ENCODE measurements at regions not wholly inside any gene's neighbourhood (a gene's known extent, or its start where the extent isn't known, plus 50 kb on each side); places are given as distances from the start of the nearest gene placed in this dataset.

GRCh38 chr13:76778853-76779252 lies 107.4 kb downstream of the KCTD12 start:
- H3K4me3 ChIP-seq (ENCODE audit: low read depth, low read length): no peak overlapping the region
- H3K36me3 ChIP-seq (ENCODE audit: control insufficient read depth, insufficient read depth, low read length): no peaks in the 10 kb centered on the region
- TF ChIP-seq, protein P1, sequence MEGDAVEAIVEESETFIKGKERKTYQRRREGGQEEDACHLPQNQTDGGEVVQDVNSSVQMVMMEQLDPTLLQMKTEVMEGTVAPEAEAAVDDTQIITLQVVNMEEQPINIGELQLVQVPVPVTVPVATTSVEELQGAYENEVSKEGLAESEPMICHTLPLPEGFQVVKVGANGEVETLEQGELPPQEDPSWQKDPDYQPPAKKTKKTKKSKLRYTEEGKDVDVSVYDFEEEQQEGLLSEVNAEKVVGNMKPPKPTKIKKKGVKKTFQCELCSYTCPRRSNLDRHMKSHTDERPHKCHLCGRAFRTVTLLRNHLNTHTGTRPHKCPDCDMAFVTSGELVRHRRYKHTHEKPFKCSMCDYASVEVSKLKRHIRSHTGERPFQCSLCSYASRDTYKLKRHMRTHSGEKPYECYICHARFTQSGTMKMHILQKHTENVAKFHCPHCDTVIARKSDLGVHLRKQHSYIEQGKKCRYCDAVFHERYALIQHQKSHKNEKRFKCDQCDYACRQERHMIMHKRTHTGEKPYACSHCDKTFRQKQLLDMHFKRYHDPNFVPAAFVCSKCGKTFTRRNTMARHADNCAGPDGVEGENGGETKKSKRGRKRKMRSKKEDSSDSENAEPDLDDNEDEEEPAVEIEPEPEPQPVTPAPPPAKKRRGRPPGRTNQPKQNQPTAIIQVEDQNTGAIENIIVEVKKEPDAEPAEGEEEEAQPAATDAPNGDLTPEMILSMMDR (IDR thresholded peaks at IDR 0.05; ENCODE audit: insufficient read depth, low read length, severe bottlenecking): no peak
- H3K27me3 ChIP-seq (ENCODE audit: control insufficient read depth, insufficient read depth, low read length): no peaks in the 10 kb centered on the region
- FAIRE-seq (no peak), DNase-seq (ENCODE audit: low read depth) (no peak)

DNA sequence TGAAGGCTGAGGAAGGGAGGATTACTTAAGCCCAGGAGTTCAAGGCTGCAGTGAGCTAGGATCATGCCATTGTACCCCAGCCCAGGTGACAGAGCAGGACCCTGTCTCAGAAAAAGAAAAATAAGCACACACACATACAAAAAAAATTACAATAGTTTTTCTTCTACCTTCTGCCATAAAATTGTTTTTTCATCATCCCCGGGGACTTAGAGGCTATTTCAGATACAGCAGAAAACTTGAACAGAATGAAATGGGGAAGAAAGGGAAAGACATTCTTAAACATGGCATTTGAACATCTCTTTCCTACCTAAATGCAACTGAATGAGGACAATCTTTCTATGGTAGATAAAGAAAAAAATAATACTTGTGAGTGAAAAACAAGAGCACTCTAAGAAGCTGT lies 109.1 kb downstream of the KCTD12 start:
- FAIRE-seq: no peak
- no peaks in the 10 kb centered on the region for H3K36me3 ChIP-seq (ENCODE audit: control insufficient read depth, insufficient read depth, low read length)
- H3K27me3 ChIP-seq (ENCODE audit: control insufficient read depth, insufficient read depth, low read length): no peaks in the 10 kb centered on the region
- TF ChIP-seq, protein P1 (IDR thresholded peaks at IDR 0.05; ENCODE audit: insufficient read depth, low read length, severe bottlenecking): no peak
- DNase-seq (ENCODE audit: low read depth): no peak
- H3K4me3 ChIP-seq (ENCODE audit: low read depth, low read length): no peak overlapping the region

- Histone ChIP-seq H3K36me3 (ENCODE audit: control insufficient read depth, insufficient read depth, low read length) (no peaks in the 10 kb centered on the region), H3K4me3 (ENCODE audit: low read depth, low read length) (no peak overlapping the region), H3K27me3 (ENCODE audit: control insufficient read depth, insufficient read depth, low read length) (no peaks in the 10 kb centered on the region)
- DNase-seq (ENCODE audit: low read depth) (no peak), FAIRE-seq (no peak)
- TF ChIP-seq, protein P1 (IDR thresholded peaks at IDR 0.05; ENCODE audit: insufficient read depth, low read length, severe bottlenecking): no peak
Measured at GRCh38 chr13:76775088-76775740, 111.0 kb downstream of the KCTD12 start.

DNA sequence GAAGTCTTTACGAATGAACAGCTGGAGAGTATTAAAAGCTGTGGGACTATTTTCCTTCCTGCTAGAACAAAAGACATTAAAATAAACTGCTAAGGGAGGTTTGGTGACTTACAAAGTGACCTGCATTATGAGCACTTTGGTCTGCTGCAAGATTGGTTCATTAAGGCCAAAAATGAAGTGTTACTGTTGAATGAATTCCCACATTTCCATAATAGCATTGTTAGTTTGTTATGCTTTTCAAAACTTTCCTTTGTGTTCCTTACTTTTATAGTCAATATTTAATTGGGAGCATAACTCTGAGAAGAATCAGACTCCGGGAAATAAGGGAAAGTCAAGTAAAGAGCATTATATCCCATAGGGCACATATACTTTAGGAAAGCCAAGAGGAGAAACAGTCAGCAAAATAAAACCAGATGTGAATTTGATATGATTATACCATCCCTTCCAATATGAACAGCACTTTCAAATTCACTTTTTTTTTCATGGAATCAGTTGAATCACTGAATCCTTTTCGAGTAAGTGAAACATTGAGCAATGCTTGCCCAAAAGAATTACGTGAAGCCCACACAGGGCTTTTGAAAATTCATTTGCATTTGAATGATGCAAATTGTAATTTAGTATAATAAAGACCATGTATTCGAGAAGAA lies 112.6 kb downstream of the KCTD12 start:
- DNase-seq (ENCODE audit: low read depth) (no peak), FAIRE-seq (no peak)
- Histone ChIP-seq H3K27me3 (ENCODE audit: control insufficient read depth, insufficient read depth, low read length) (no peaks in the 10 kb centered on the region), H3K4me3 (ENCODE audit: low read depth, low read length) (no peak overlapping the region), H3K36me3 (ENCODE audit: control insufficient read depth, insufficient read depth, low read length) (no peaks in the 10 kb centered on the region)
- TF ChIP-seq, protein P1 (IDR thresholded peaks at IDR 0.05; ENCODE audit: insufficient read depth, low read length, severe bottlenecking): no peak

DNA sequence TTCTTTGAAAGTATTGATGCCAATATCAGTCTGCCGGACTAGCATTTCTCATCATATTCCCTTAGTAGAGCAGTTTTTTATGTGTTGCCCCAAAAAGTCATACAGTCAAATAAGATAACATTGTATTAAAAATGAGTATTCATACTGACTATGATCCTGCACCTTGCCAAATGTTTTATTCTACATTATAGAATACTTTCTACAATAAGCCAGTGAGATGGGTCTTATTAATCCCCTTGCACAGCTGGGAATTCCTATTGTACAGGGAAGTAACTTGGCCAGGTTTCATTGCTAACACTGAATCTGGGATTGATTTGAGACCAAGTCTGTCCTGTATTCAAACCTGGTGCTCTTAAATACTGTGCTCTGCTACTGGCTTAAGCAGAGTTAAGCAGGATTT lies 114.0 kb downstream of the KCTD12 start:
- Histone ChIP-seq H3K36me3 (ENCODE audit: control insufficient read depth, insufficient read depth, low read length) (no peaks in the 10 kb centered on the region), H3K4me3 (ENCODE audit: low read depth, low read length) (no peak overlapping the region), H3K27me3 (ENCODE audit: control insufficient read depth, insufficient read depth, low read length) (no peaks in the 10 kb centered on the region)
- FAIRE-seq (no peak), DNase-seq (ENCODE audit: low read depth) (no peak)
- TF ChIP-seq, protein P1 (IDR thresholded peaks at IDR 0.05; ENCODE audit: insufficient read depth, low read length, severe bottlenecking): no peak

Data from bronchial epithelial cell (primary cell).